HUES6 (cell line): ENCODE measurements at regions not wholly inside any gene's neighbourhood (a gene's known extent, or its start where the extent isn't known, plus 50 kb on each side); places are given as distances from the start of the nearest gene placed in this dataset.

Experiments
- H3K27ac ChIP-seq: 2 replicates; pipeline ENCODE4 v1.7.0; 2013; ENCODE audit warnings: low read depth, mild to moderate bottlenecking, low read length, inconsistent platforms
- H3K27me3 ChIP-seq: 2 replicates; pipeline ENCODE4 v1.6.1; 2013; ENCODE audit warnings: low read length; ENCODE audit not compliant: control insufficient read depth, insufficient read depth
- H3K36me3 ChIP-seq: 2 replicates; pipeline ENCODE4 v1.6.1; 2013; ENCODE audit warnings: low read length; ENCODE audit not compliant: control insufficient read depth, insufficient read depth
- H3K4me1 ChIP-seq: 2 replicates; pipeline ENCODE4 v1.6.1; 2013; ENCODE audit warnings: low read length; ENCODE audit not compliant: control insufficient read depth, insufficient read depth
- H3K4me3 ChIP-seq: 2 replicates; pipeline ENCODE4 v1.5.1; 2013; ENCODE audit warnings: low read depth, low read length
- H3K9ac ChIP-seq: one replicate; pipeline ENCODE4 v1.6.1; 2013; ENCODE audit warnings: mild to moderate bottlenecking, low read length
- H3K9me3 ChIP-seq: 2 replicates; pipeline ENCODE4 v1.6.1; 2013; ENCODE audit warnings: low read depth, low read length; ENCODE audit not compliant: control insufficient read depth, insufficient read depth

GRCh38 chr1:30354410-30354809 lies 369.0 kb downstream of the MATN1 start:
- Histone ChIP-seq H3K9me3 (no peaks in the 10 kb centered on the region), H3K36me3 (no peaks in the 10 kb centered on the region), H3K27me3 (no peaks in the 10 kb centered on the region), H3K4me1 (peaks cover 7% of the 10 kb centered on the region; the same call in 1 of the 2 replicates), H3K4me3 (no peak overlapping the region), H3K9ac (no peak overlapping the region), H3K27ac (no peak overlapping the region)

DNA sequence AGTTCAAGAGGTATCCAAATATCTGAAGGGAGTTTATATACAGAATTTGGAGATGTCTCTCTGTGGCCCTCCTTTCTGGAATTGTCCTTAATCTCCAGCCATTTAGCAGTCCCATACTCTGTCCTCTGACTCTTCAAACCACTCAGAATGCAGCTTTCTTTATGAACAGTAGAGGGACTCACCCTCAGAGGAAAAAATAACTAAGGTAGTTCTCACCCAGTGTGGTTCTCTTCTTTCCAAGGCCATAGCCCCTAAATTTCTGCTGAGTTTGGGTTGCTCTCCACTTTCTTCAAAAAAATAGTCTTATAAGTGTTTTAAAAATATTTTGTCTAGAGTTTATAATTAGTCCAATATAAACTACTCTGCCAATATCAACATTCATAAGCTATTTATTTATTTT lies 369.7 kb downstream of the MATN1 start:
- Histone ChIP-seq H3K36me3 (no peaks in the 10 kb centered on the region), H3K27ac (no peak overlapping the region), H3K9ac (no peak overlapping the region), H3K4me3 (no peak overlapping the region), H3K27me3 (no peaks in the 10 kb centered on the region), H3K4me1 (peaks cover 6% of the 10 kb centered on the region; the same call in 1 of the 2 replicates), H3K9me3 (0 out of 2 replicates have a peak, but pooled peaks cover 1% of the 10 kb centered on the region)

DNA sequence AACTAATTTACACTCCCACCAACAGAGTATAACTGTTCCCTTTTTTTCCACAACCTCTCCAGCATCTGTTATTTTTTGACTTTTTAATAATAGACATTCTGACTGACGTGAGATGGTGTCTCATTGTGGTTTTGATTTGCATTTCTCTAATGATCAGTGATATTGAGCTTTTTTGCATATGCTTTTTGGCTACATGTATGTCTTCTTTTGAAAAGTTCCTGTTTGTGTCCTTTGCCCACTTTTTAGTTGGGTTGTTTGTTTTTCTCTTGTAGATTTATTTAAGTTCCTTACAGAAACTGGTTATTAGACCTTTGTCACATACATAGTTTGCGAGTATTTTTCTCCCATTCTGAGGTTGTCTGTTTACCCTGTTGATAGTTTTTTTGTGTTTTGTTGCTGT lies 375.2 kb downstream of the MATN1 start:
- H3K4me3 ChIP-seq, result no peak overlapping the region
- no peak overlapping the region for H3K27ac ChIP-seq
- H3K36me3 ChIP-seq, result no peaks in the 10 kb centered on the region
- no peaks in the 10 kb centered on the region for H3K4me1 ChIP-seq
- no peak overlapping the region for H3K9ac ChIP-seq
- H3K27me3 ChIP-seq, result no peaks in the 10 kb centered on the region; the same call in 1 of the 2 replicates
- peaks cover 9% of the 10 kb centered on the region; the same call in 1 of the 2 replicates for H3K9me3 ChIP-seq

GRCh38 chr1:30345491-30346130 lies 377.8 kb downstream of the MATN1 start:
- Histone ChIP-seq H3K9me3 (peaks cover 9% of the 10 kb centered on the region; the same call in 1 of the 2 replicates), H3K27ac (no peak overlapping the region), H3K9ac (no peak overlapping the region), H3K4me3 (no peak overlapping the region), H3K4me1 (no peaks in the 10 kb centered on the region), H3K36me3 (no peaks in the 10 kb centered on the region), H3K27me3 (no peaks in the 10 kb centered on the region; the same call in 1 of the 2 replicates)

- Histone ChIP-seq H3K9me3 (peaks cover 6% of the 10 kb centered on the region), H3K27ac (no peak overlapping the region), H3K4me1 (no peaks in the 10 kb centered on the region), H3K4me3 (no peak overlapping the region), H3K27me3 (no peaks in the 10 kb centered on the region; the same call in 1 of the 2 replicates), H3K36me3 (no peaks in the 10 kb centered on the region), H3K9ac (no peak overlapping the region)
These were observed 379.8 kb downstream of the MATN1 start for GRCh38 chr1:30343562-30343961.

DNA sequence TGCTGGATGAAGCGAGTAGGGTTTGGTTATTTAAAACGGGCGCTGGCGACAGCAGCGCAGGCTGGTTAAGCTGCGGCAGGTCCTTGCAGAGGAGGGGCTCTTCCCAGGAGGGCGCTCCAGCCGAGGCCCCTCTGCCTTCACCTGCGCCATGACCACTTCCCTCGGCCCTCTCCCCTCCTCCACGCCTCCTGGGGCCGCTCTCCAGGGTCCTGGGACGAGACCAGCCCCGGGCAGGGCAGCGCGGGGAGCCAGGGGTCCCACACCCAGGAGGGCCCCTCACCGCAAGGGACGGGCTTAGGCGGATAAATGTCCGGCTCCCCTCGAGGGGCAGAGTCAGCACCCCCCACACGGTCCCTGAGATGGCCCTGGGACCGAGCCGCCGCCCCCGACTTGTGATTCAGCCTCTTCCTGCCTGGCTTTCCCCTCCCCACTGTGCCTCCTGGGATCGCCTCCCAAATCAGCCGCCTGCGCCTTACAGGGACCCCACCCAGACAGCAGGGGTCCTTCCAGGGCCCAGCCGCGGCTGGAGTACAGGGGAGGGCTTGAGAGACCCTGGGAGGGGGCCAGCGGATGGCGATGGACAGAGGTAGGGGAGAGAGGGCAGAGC lies 380.7 kb downstream of the MATN1 start:
- H3K4me1 ChIP-seq, result no peaks in the 10 kb centered on the region

DNA sequence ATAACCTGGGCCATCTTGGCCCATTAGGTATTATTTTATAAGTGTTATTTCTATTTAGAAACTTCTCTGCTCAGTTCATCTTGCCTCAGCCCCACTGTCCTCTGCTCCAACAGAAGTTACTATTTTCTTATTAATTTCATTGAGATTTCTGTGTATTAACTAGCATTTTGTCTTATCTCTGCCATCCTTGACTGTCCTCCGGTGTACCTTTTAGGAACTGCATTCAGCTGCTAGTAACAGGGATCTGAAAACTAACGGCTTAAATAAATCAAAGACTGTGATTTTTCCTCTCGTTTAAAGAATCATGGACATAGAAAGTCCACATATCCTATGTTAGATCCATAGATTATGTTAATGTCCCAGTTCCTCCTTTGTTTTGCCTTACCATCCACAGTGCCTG lies 382.5 kb downstream of the MATN1 start:
- Histone ChIP-seq H3K9me3 (no peaks in the 10 kb centered on the region; the same call in 1 of the 2 replicates), H3K36me3 (no peaks in the 10 kb centered on the region), H3K4me1 (no peaks in the 10 kb centered on the region), H3K4me3 (no peak overlapping the region), H3K9ac (no peak overlapping the region), H3K27me3 (no peaks in the 10 kb centered on the region; the same call in 1 of the 2 replicates), H3K27ac (no peak overlapping the region)

More for the DNA sequence above, 380.7 kb downstream of the MATN1 start:
- H3K36me3 ChIP-seq, result no peaks in the 10 kb centered on the region
- no peaks in the 10 kb centered on the region; the same call in 1 of the 2 replicates for H3K27me3 ChIP-seq
- H3K4me3 ChIP-seq, result peak overlapping the region; percentile 50
- H3K9ac ChIP-seq, result no peak overlapping the region
- H3K27ac ChIP-seq, result no peak overlapping the region
- peaks cover 2% of the 10 kb centered on the region for H3K9me3 ChIP-seq

DNA sequence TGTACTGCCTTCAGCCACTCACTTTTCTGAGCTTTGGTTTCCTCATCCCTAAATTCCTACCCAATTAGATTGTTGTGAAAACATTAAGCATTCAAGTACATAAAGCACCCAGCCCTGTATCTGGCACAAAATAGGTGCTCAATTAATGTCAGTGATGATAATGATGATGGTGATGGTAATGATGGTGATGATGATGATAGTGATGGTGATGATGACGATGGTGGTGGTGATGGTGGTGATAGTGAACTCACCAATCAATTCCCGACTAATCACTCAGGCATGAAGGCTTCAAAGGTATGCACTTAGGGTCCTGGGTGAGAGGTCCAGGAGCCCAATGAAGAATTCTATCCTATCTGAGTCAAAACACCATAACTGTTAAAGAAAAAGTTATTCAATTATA lies 383.5 kb downstream of the MATN1 start:
- H3K9ac ChIP-seq, result no peak overlapping the region
- H3K4me1 ChIP-seq, result no peaks in the 10 kb centered on the region
- no peaks in the 10 kb centered on the region; the same call in 1 of the 2 replicates for H3K27me3 ChIP-seq
- H3K9me3 ChIP-seq, result no peaks in the 10 kb centered on the region; the same call in 1 of the 2 replicates
- H3K36me3 ChIP-seq, result no peaks in the 10 kb centered on the region
- no peak overlapping the region for H3K4me3 ChIP-seq
- no peak overlapping the region for H3K27ac ChIP-seq

GRCh38 chr1:30338765-30339164 lies 384.6 kb downstream of the MATN1 start:
- Histone ChIP-seq H3K9ac (no peak overlapping the region), H3K27ac (no peak overlapping the region), H3K4me1 (no peaks in the 10 kb centered on the region), H3K36me3 (no peaks in the 10 kb centered on the region), H3K4me3 (no peak overlapping the region), H3K9me3 (no peaks in the 10 kb centered on the region; the same call in 1 of the 2 replicates), H3K27me3 (no peaks in the 10 kb centered on the region; the same call in 1 of the 2 replicates)

GRCh38 chr1:30337324-30337620 lies 386.1 kb downstream of the MATN1 start:
- H3K27me3 ChIP-seq, result no peaks in the 10 kb centered on the region; the same call in 1 of the 2 replicates
- H3K4me3 ChIP-seq, result no peak overlapping the region
- H3K36me3 ChIP-seq, result no peaks in the 10 kb centered on the region
- no peaks in the 10 kb centered on the region; the same call in 1 of the 2 replicates for H3K9me3 ChIP-seq
- H3K9ac ChIP-seq, result no peak overlapping the region
- H3K27ac ChIP-seq, result no peak overlapping the region
- no peaks in the 10 kb centered on the region for H3K4me1 ChIP-seq

DNA sequence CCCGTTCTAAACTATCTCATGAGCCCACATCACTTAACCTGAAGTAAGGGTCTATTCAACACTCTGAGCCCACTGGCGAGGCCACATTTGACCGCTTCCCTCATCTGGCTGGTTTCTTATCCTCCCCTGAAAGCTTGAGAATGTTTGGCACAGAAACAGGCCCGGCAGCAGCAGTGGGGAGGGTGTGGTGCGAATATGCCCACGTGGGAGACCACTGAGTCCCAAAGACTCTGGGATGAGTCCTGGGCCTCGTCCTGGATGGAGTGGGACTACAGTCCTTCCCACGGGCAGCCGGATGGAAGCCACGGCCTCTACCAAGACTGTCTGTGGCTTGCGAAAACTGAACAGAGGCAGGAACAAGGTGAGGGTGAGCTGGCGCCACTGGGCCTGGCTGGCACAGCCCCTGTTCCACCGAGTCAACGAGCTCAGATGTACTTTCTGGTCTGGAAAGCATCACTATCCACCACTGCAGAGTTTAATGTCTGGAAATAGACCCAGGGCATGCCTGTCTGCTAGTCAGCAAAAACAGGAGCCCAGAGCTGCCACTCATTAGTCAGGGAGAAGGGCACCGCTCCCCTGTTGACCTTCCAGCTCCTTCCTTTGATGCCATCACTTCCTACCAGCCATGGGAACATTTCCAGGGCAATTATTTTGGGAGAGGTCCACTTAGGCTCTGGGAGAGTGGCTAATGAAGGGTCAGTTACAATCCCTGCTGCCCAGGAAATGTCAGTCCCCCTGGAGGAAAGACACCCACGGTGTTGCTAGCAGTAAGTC lies 386.6 kb downstream of the MATN1 start:
- Histone ChIP-seq H3K36me3 (no peaks in the 10 kb centered on the region), H3K27me3 (no peaks in the 10 kb centered on the region), H3K9me3 (no peaks in the 10 kb centered on the region; the same call in 1 of the 2 replicates), H3K27ac (no peak overlapping the region), H3K9ac (no peak overlapping the region), H3K4me3 (no peak overlapping the region), H3K4me1 (no peaks in the 10 kb centered on the region)
